H1 (cell line): ENCODE measurements at regions not wholly inside any gene's neighbourhood (a gene's known extent, or its start where the extent isn't known, plus 50 kb on each side); places are given as distances from the start of the nearest gene placed in this dataset.

ENCODE experiments used
- CTCF ChIA-PET: fragments of 300-600 bp; sonication (Branson Sonifier 250); formaldehyde crosslinking; loops from one replicate; lab custom pipeline; 2021; ENCODE audit not compliant: partially characterized antibody; lab: Charles Lee
- POLR2A ChIA-PET: fragments of 300-600 bp; sonication (Branson Sonifier 250); formaldehyde crosslinking; loops from one replicate; lab custom pipeline; 2021; ENCODE audit warnings: inconsistent platforms; ENCODE audit not compliant: partially characterized antibody; lab: Charles Lee
- DNase-seq, 2 experiments: peaks; one replicate each; pipeline versions ENCODE4 v3.0.0 to v3.0.0-alpha.2; 2010 to 2022; ENCODE audit warnings: low spot score in 2 of 2, low read depth in 1 of 2, mixed read lengths in 1 of 2
- FAIRE-seq: peaks from 2 replicates; lab custom pipeline; 2011; peaks lifted over from hg19 to GRCh38; lab: Jason Lieb, UNC
- H2AFZ ChIP-seq: 2 replicates; pipeline ENCODE4 v1.8.1; 2012; ENCODE audit warnings: low read length, inconsistent platforms
- H2AK5ac ChIP-seq: 2 replicates; pipeline ENCODE4 v1.6.1; 2013; ENCODE audit warnings: low read depth, low read length
- H2BK120ac ChIP-seq: replicated peaks from 2 replicates; pipeline ENCODE3; 2013; ENCODE audit warnings: low read depth, low read length, inconsistent platforms
- H2BK12ac ChIP-seq: 2 replicates; pipeline ENCODE4 v1.6.1; 2013; ENCODE audit warnings: low read depth, low read length
- H2BK15ac ChIP-seq: 2 replicates; pipeline ENCODE4 v1.6.1; 2013; ENCODE audit warnings: low read length
- H2BK20ac ChIP-seq: 2 replicates; pipeline ENCODE4 v1.6.1; 2013; ENCODE audit warnings: low read length
- H2BK5ac ChIP-seq: 2 replicates; pipeline ENCODE4 v1.6.1; 2013; ENCODE audit warnings: low read depth, low read length
- H3K14ac ChIP-seq: 2 replicates; pipeline ENCODE4 v1.6.1; 2013; ENCODE audit warnings: inconsistent platforms; ENCODE audit not compliant: insufficient read length
- H3K18ac ChIP-seq: 2 replicates; pipeline ENCODE4 v1.6.1; 2013; ENCODE audit warnings: low read length; ENCODE audit errors: extremely low read depth
- H3K23ac ChIP-seq: 2 replicates; pipeline ENCODE4 v1.6.1; 2013; ENCODE audit warnings: inconsistent platforms; ENCODE audit not compliant: insufficient read length
- H3K23me2 ChIP-seq: 2 replicates; pipeline ENCODE4 v1.6.1; 2013; ENCODE audit warnings: low read depth, low read length
- H3K27ac ChIP-seq: 2 replicates; pipeline ENCODE4 v1.6.1; 2011; ENCODE audit warnings: low read depth, low read length, inconsistent platforms
- H3K27me3 ChIP-seq, 4 experiments: replicated peaks in 1 of 4; 1 replicate in 1 of 4; 2 replicates in 3 of 4; pipeline versions ENCODE4 v1.6.1 to v1.8.1; 2011 to 2013; ENCODE audit warnings: low read length in 3 of 4, mild to moderate bottlenecking in 3 of 4, inconsistent platforms in 2 of 4, mixed read lengths in 2 of 4, moderate library complexity in 1 of 4; ENCODE audit not compliant: control insufficient read depth in 3 of 4, insufficient read depth in 3 of 4; ENCODE audit errors: extremely low read depth in 1 of 4
- H3K36me3 ChIP-seq, 4 experiments: 2 replicates each; pipeline versions ENCODE4 v1.6.1 to v1.8.1; 2011 to 2013; ENCODE audit warnings: mild to moderate bottlenecking in 4 of 4, low read length in 3 of 4, moderate library complexity in 2 of 4, control low read depth in 1 of 4, inconsistent platforms in 1 of 4; ENCODE audit not compliant: insufficient read depth in 4 of 4, control insufficient read depth in 2 of 4
- H3K4ac ChIP-seq: replicated peaks from 2 replicates; pipeline ENCODE3; 2013; ENCODE audit warnings: low read length, low read depth, mixed read lengths, inconsistent platforms; ENCODE audit not compliant: insufficient read length
- H3K4me1 ChIP-seq, 4 experiments: replicated peaks in 1 of 4; 1 replicate in 1 of 4; 2 replicates in 3 of 4; pipeline versions ENCODE4 v1.6.1 to v1.8.1; 2011 to 2013; ENCODE audit warnings: low read length in 3 of 4, inconsistent platforms in 2 of 4, mixed read lengths in 1 of 4; ENCODE audit not compliant: insufficient read depth in 4 of 4, control insufficient read depth in 3 of 4
- H3K4me2 ChIP-seq, 2 experiments: 2 replicates each; pipeline versions ENCODE4 v1.6.1 to v1.8.1; 2011 to 2013; ENCODE audit warnings: low read depth in 2 of 2, low read length in 2 of 2, control low read depth in 1 of 2, inconsistent platforms in 1 of 2, mild to moderate bottlenecking in 1 of 2; ENCODE audit not compliant: insufficient read depth in 1 of 2
- H3K4me3 ChIP-seq, 4 experiments: fragments of 200-600, 300-600 bp in 1 of 4; sonication (generic), shearing (Covaris generic), sonication (Bioruptor Twin) in 1 of 4; 2 replicates each; pipeline versions ENCODE4 v1.5.1 to v1.8.1; 2011 to 2016; ENCODE audit warnings: low read length in 4 of 4, low read depth in 3 of 4, control low read depth in 2 of 4, inconsistent platforms in 2 of 4, mild to moderate bottlenecking in 2 of 4, mixed read lengths in 1 of 4, moderate library complexity in 1 of 4; ENCODE audit not compliant: insufficient read depth in 2 of 4; ENCODE audit errors: extremely low read depth in 1 of 4
- H3K56ac ChIP-seq: replicated peaks from 2 replicates; pipeline ENCODE3; 2013; ENCODE audit warnings: low read depth, mild to moderate bottlenecking, mixed read lengths, low read length, inconsistent platforms; ENCODE audit not compliant: insufficient read length
- H3K79me1 ChIP-seq: 2 replicates; pipeline ENCODE4 v1.6.1; 2013; ENCODE audit warnings: low read depth, low read length, control low read depth
- H3K79me2 ChIP-seq, 2 experiments: 2 replicates each; pipeline versions ENCODE4 v1.6.1 to v1.8.1; 2012 to 2013; ENCODE audit warnings: low read length in 2 of 2, mild to moderate bottlenecking in 2 of 2, inconsistent platforms in 1 of 2; ENCODE audit not compliant: insufficient read depth in 2 of 2, control insufficient read depth in 1 of 2
- H3K9ac ChIP-seq, 4 experiments: replicated peaks in 1 of 4; 1 replicate in 1 of 4; 2 replicates in 3 of 4; pipeline versions ENCODE4 v1.6.1 to v1.8.1; 2011 to 2013; ENCODE audit warnings: low read depth in 3 of 4, low read length in 3 of 4, control low read depth in 2 of 4, mild to moderate bottlenecking in 2 of 4, moderate library complexity in 2 of 4, inconsistent platforms in 1 of 4; ENCODE audit errors: extremely low read depth in 1 of 4
- H3K9me3 ChIP-seq, 2 experiments: 2 replicates each; pipeline versions ENCODE4 v1.6.1 to v1.8.1; 2012 to 2013; ENCODE audit warnings: mild to moderate bottlenecking in 2 of 2, moderate library complexity in 2 of 2, control low read depth in 1 of 2, inconsistent platforms in 1 of 2, low read depth in 1 of 2, low read length in 1 of 2, mixed read lengths in 1 of 2; ENCODE audit not compliant: insufficient read depth in 2 of 2
- H4K20me1 ChIP-seq, 2 experiments: replicated peaks in 1 of 2; 2 replicates each; pipeline versions ENCODE3 to v1.8.1; 2011 to 2013; ENCODE audit warnings: inconsistent platforms in 2 of 2, low read length in 2 of 2, mild to moderate bottlenecking in 1 of 2; ENCODE audit not compliant: insufficient read depth in 2 of 2, control insufficient read depth in 1 of 2
- H4K5ac ChIP-seq: 2 replicates; pipeline ENCODE4 v1.6.1; 2013; ENCODE audit warnings: low read length, low read depth, mixed read lengths, inconsistent platforms; ENCODE audit not compliant: insufficient read length
- H4K8ac ChIP-seq: 2 replicates; pipeline ENCODE4 v1.8.0; 2013; ENCODE audit warnings: mild to moderate bottlenecking, moderate library complexity, low read length, inconsistent platforms; ENCODE audit not compliant: insufficient read depth; ENCODE audit errors: extremely low read depth
- H4K91ac ChIP-seq: replicated peaks from 2 replicates; pipeline ENCODE3; 2013; ENCODE audit warnings: low read length, mixed read lengths, inconsistent platforms; ENCODE audit not compliant: insufficient read length
- BCL11A ChIP-seq, 2 experiments: IDR thresholded peaks; one replicate each; pipeline ENCODE4 v1.6.1; 2011; ENCODE audit warnings: low read depth in 2 of 2, low read length in 2 of 2, mild to moderate bottlenecking in 2 of 2
- BRCA1 ChIP-seq: IDR thresholded peaks from 2 replicates; pipeline ENCODE4 v1.6.1; 2012; ENCODE audit warnings: low read depth, low read length, improper control_type of control experiment
- CEBPB ChIP-seq: IDR thresholded peaks from 2 replicates; pipeline ENCODE4 v1.6.1; 2012; ENCODE audit warnings: low read depth, low read length
- CREB1 ChIP-seq: IDR thresholded peaks from 2 replicates; pipeline ENCODE4 v1.6.1; 2012; ENCODE audit warnings: inconsistent platforms
- FOSL1 ChIP-seq: IDR thresholded peaks from 2 replicates; pipeline ENCODE4 v1.6.1; 2011; ENCODE audit warnings: mild to moderate bottlenecking, low read depth, low read length, moderate library complexity; ENCODE audit not compliant: insufficient read depth
- GTF2F1 ChIP-seq: IDR thresholded peaks from 2 replicates; pipeline ENCODE4 v1.6.1; 2012; ENCODE audit warnings: low read depth, low read length, improper control_type of control experiment, borderline replicate concordance
- JUN ChIP-seq: IDR thresholded peaks from 2 replicates; pipeline ENCODE4 v1.6.1; 2011; ENCODE audit warnings: low read depth, mild to moderate bottlenecking, improper control_type of control experiment, low read length
- KDM1A ChIP-seq: fragments of 200-600, 300-600 bp; sonication (generic); IDR thresholded peaks from 2 replicates; pipeline ENCODE4 v1.7.1; 2016; ENCODE audit warnings: mild to moderate bottlenecking, low read length, borderline replicate concordance
- POLR2A ChIP-seq, 2 experiments: IDR thresholded peaks; 1 replicate in 1 of 2; 2 replicates in 1 of 2; pipeline ENCODE4 v1.6.1; 2011; ENCODE audit warnings: low read depth in 2 of 2, low read length in 2 of 2, mild to moderate bottlenecking in 2 of 2; ENCODE audit errors: control extremely low read depth in 1 of 2
- RBBP5 ChIP-seq: IDR thresholded peaks from 2 replicates; pipeline ENCODE4 v1.7.1; 2012; ENCODE audit warnings: low read depth, mild to moderate bottlenecking, inconsistent platforms, low read length, moderate library complexity, borderline replicate concordance
- RFX5 ChIP-seq: IDR thresholded peaks from 2 replicates; pipeline ENCODE4 v1.6.1; 2011; ENCODE audit warnings: low read depth, low read length, improper control_type of control experiment, borderline replicate concordance
- SAP30 ChIP-seq: fragments of 300-600 bp; sonication (generic); IDR thresholded peaks from 2 replicates; pipeline ENCODE4 v1.7.1; 2012; ENCODE audit warnings: low read length, moderate library complexity, mild to moderate bottlenecking, inconsistent platforms; ENCODE audit not compliant: insufficient read depth, insufficient replicate concordance
- SIN3A ChIP-seq, 2 experiments: IDR thresholded peaks in 1 of 2; conservative IDR thresholded peaks in 1 of 2; 2 replicates each; pipeline ENCODE4 v1.6.1; 2011 to 2012; ENCODE audit warnings: low read length in 2 of 2, improper control_type of control experiment in 1 of 2, low read depth in 1 of 2, mild to moderate bottlenecking in 1 of 2
- SP2 ChIP-seq: IDR thresholded peaks from 2 replicates; pipeline ENCODE4 v1.6.1; 2012; ENCODE audit warnings: mild to moderate bottlenecking, low read length, inconsistent platforms
- SP4 ChIP-seq: IDR thresholded peaks from 2 replicates; pipeline ENCODE4 v1.6.1; 2012; ENCODE audit warnings: low read length, inconsistent platforms
- TAF1 ChIP-seq: IDR thresholded peaks from 2 replicates; pipeline ENCODE4 v1.6.1; 2011; ENCODE audit warnings: mild to moderate bottlenecking, low read depth, low read length
- TBP ChIP-seq: IDR thresholded peaks from 2 replicates; pipeline ENCODE4 v1.6.1; 2011; ENCODE audit warnings: low read depth, low read length, improper control_type of control experiment
- WGBS, 2 experiments: shearing (Covaris generic) in 1 of 2; methylation state at CpG; one replicate each; pipeline versions ENCODE4 v1.1.6 to v1.1.7; 2013 to 2015; ENCODE audit warnings: low lambda C conversion rate in 2 of 2, mixed read lengths in 2 of 2, inconsistent platforms in 1 of 2, low coverage in 1 of 2, missing lambda C conversion rate in 1 of 2; ENCODE audit not compliant: insufficient replicate concordance in 2 of 2, insufficient coverage in 1 of 2, insufficient read length in 1 of 2; ENCODE audit errors: extremely low coverage in 1 of 2, missing lambda C conversion rate in 1 of 2; 5-methylcytosine and 5-hydroxymethylcytosine counted together

DNA sequence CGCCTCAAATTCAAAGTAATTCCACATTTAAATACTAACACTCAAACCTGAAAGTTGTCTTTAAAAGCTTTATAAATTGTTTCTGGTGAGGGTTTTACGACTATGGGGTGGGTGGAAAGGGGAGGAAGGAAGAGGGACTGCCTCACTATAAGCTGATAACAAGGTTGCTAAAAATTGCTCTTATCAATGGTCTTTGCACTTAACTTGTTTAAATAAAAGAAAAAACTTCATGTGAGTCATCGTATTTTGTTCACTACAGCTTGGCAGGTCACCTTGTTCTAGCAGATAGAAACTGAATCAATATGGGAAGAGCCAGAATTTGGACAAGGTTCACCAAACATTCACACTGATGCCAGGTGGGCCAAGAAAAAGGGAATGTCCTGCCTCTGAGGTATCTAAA, 129.2 kb downstream of the TES start:
- Histone ChIP-seq H3K36me3 (no peaks in the 10 kb centered on the region), H2BK12ac (no peak overlapping the region), H3K9me3 (no peaks in the 10 kb centered on the region), H3K23ac (no peak overlapping the region), H3K4me1 (peaks cover 0 to 2% (median 0%) of the 10 kb centered on the region in 4 experiments; a peak in 1 of 7 replicates), H2AK5ac (no peak overlapping the region), H3K27ac (no peak overlapping the region), H3K4ac (no peak overlapping the region), H3K18ac (no peak overlapping the region), H2BK120ac (no peak overlapping the region), H3K9ac (no peak overlapping the region; a peak in 1 of 7 replicates), H4K5ac (no peak overlapping the region), H2BK5ac (no peak overlapping the region), H2BK20ac (no peak overlapping the region), H4K20me1 (no peaks in the 10 kb centered on the region), H3K4me2 (no peak overlapping the region), H3K79me2 (no peaks in the 10 kb centered on the region), H3K79me1 (no peaks in the 10 kb centered on the region), H3K23me2 (no peaks in the 10 kb centered on the region), H3K4me3 (no peak overlapping the region), H3K56ac (no peak overlapping the region), H4K91ac (no peak overlapping the region), H2AFZ (no peak overlapping the region), H4K8ac (no peak overlapping the region), H3K27me3 (no peaks in the 10 kb centered on the region), H3K14ac (no peak overlapping the region), H2BK15ac (no peak overlapping the region)
- FAIRE-seq (no peak), DNase-seq (no peak)
- 93% methylated on average over 3 of the region's 3 CpGs; no CpG with 5 or more reads in 1 of the 2 experiments for WGBS, 2 experiments
- POLR2A ChIA-PET: no interaction called here
- CTCF ChIA-PET: interaction anchor here (0.8 to 1.4 kb wide), 3 partner anchors 80 to 344 kb away, joined by 3 to 4 read pairs (median 3); no protein-coding TSS in a partner anchor
- TF ChIP-seq CREB1 (no peak), BRCA1 (no peak), BCL11A (IDR thresholded peaks at IDR 0.05; ENCODE audit: low read depth in 2 of 2, low read length in 2 of 2) (no peak), POLR2A (IDR thresholded peaks at IDR 0.05; ENCODE audit: control extremely low read depth in 1 of 2, low read depth in 2 of 2, low read length in 2 of 2) (no peak), SIN3A (conservative IDR thresholded peaks at IDR 0.05 in 1 of 2, IDR thresholded peaks at IDR 0.05 in 1 of 2; ENCODE audit: low read depth in 1 of 2, low read length in 2 of 2) (no peak), SAP30 (no peak), JUN (no peak), RFX5 (no peak), RBBP5 (no peak), GTF2F1 (no peak), SP2 (no peak), TBP (no peak), KDM1A (no peak), FOSL1 (no peak), SP4 (no peak), TAF1 (no peak), CEBPB (no peak)
